DND-41 (cell line): ENCODE measurements at regions not wholly inside any gene's neighbourhood (a gene's known extent, or its start where the extent isn't known, plus 50 kb on each side); places are given as distances from the start of the nearest gene placed in this dataset.

Source experiments
- ATAC-seq: fragments of 200-7000 bp; cut with Tn5 transposase; 3 replicates; pipeline ENCODE4 v1.9.1; 2021; ENCODE audit warnings: low read depth; ENCODE audit not compliant: insufficient read depth
- DNase-seq: peaks from one replicate; pipeline ENCODE4 v3.0.0-alpha.2; 2020
- H2AFZ ChIP-seq: 2 replicates; pipeline ENCODE4 v1.6.0; 2012; ENCODE audit warnings: low read depth, low read length
- H3K27ac ChIP-seq: 2 replicates; pipeline ENCODE4 v1.5.1; 2012; ENCODE audit warnings: low read length, inconsistent platforms
- H3K27me3 ChIP-seq: fragments of 200-600 bp; sonication (generic); 2 replicates; pipeline ENCODE4 v1.6.0; 2012; ENCODE audit warnings: low read length, mild to moderate bottlenecking, inconsistent platforms; ENCODE audit not compliant: insufficient read depth, poor library complexity
- H3K36me3 ChIP-seq: 2 replicates; pipeline ENCODE4 v1.5.1; 2012; ENCODE audit warnings: low read length, inconsistent platforms; ENCODE audit not compliant: insufficient read depth
- H3K4me1 ChIP-seq: 2 replicates; pipeline ENCODE4 v1.5.1; 2012; ENCODE audit warnings: mild to moderate bottlenecking, low read length; ENCODE audit not compliant: insufficient read depth
- H3K4me2 ChIP-seq: 2 replicates; pipeline ENCODE4 v1.6.0; 2012; ENCODE audit warnings: mild to moderate bottlenecking, moderate library complexity, low read length, inconsistent platforms; ENCODE audit not compliant: insufficient read depth
- H3K4me3 ChIP-seq, 2 experiments: fragments of 200-600 bp in 1 of 2; shearing (Covaris generic) in 1 of 2; 2 replicates each; pipeline ENCODE4 v1.5.1; 2012 to 2016; ENCODE audit warnings: inconsistent platforms in 2 of 2, low read length in 2 of 2, mild to moderate bottlenecking in 2 of 2, low read depth in 1 of 2, moderate library complexity in 1 of 2
- H3K79me2 ChIP-seq: 2 replicates; pipeline ENCODE4 v1.6.0; 2012; ENCODE audit warnings: low read length, inconsistent platforms; ENCODE audit not compliant: insufficient read depth
- H3K9ac ChIP-seq: 2 replicates; pipeline ENCODE4 v1.6.0; 2012; ENCODE audit warnings: low read depth, mild to moderate bottlenecking, inconsistent platforms, low read length, moderate library complexity
- H3K9me3 ChIP-seq: 2 replicates; pipeline ENCODE4 v1.5.1; 2012; ENCODE audit warnings: low read length, moderate library complexity, mild to moderate bottlenecking, inconsistent platforms; ENCODE audit not compliant: insufficient read depth, severe bottlenecking
- H4K20me1 ChIP-seq: 2 replicates; pipeline ENCODE4 v1.6.0; 2012; ENCODE audit warnings: low read length; ENCODE audit not compliant: insufficient read depth
- CTCF ChIP-seq: IDR thresholded peaks from 2 replicates; pipeline ENCODE4 v1.5.1; 2012; ENCODE audit warnings: borderline replicate concordance, low read length, moderate library complexity, mild to moderate bottlenecking; ENCODE audit not compliant: poor library complexity, severe bottlenecking; ENCODE audit errors: extremely low read depth
- EZH2 ChIP-seq: IDR thresholded peaks from 3 replicates; pipeline ENCODE4 v1.6.1; 2012; ENCODE audit warnings: borderline replicate concordance, low read depth, mild to moderate bottlenecking, moderate library complexity, low read length, inconsistent platforms; ENCODE audit not compliant: severe bottlenecking

- Histone ChIP-seq H4K20me1 (no peaks in the 10 kb centered on the region), H2AFZ (no peak overlapping the region), H3K79me2 (no peaks in the 10 kb centered on the region), H3K9me3 (no peaks in the 10 kb centered on the region), H3K27ac (no peak overlapping the region), H3K36me3 (no peaks in the 10 kb centered on the region), H3K4me3 (no peak overlapping the region), H3K4me2 (no peak overlapping the region), H3K27me3 (peaks cover 3% of the 10 kb centered on the region), H3K9ac (no peak overlapping the region), H3K4me1 (no peaks in the 10 kb centered on the region)
- ATAC-seq: no peak
- DNase-seq: no peak
- TF ChIP-seq EZH2 (no peak), CTCF (no peak)
Measured at GRCh38 chr2:142483653-142484052, 352.8 kb upstream of the LRP1B start.

GRCh38 chr2:142478206-142478605, 347.4 kb upstream of the LRP1B start:
- H3K27me3 ChIP-seq: no peaks in the 10 kb centered on the region
- H3K79me2 ChIP-seq: no peaks in the 10 kb centered on the region
- H3K27ac ChIP-seq: no peak overlapping the region
- H4K20me1 ChIP-seq: no peaks in the 10 kb centered on the region
- no peaks in the 10 kb centered on the region for H3K36me3 ChIP-seq
- H3K9me3 ChIP-seq: no peaks in the 10 kb centered on the region
- ATAC-seq (no peak), DNase-seq (no peak)
- H3K4me1 ChIP-seq: no peaks in the 10 kb centered on the region
- no peak for TF ChIP-seq CTCF
- no peak for TF ChIP-seq EZH2
- no peak overlapping the region for H2AFZ ChIP-seq
- H3K9ac ChIP-seq: no peak overlapping the region
- H3K4me2 ChIP-seq: no peak overlapping the region
- H3K4me3 ChIP-seq: no peak overlapping the region

- Histone ChIP-seq H4K20me1 (no peaks in the 10 kb centered on the region), H3K27me3 (peaks cover 4% of the 10 kb centered on the region), H3K9ac (no peak overlapping the region), H3K79me2 (no peaks in the 10 kb centered on the region), H3K4me3 (no peak overlapping the region), H3K27ac (no peak overlapping the region), H3K4me2 (no peak overlapping the region), H2AFZ (no peak overlapping the region), H3K4me1 (no peaks in the 10 kb centered on the region), H3K9me3 (no peaks in the 10 kb centered on the region), H3K36me3 (no peaks in the 10 kb centered on the region)
- TF ChIP-seq EZH2: no peak
- TF ChIP-seq CTCF: no peak
- DNase-seq: no peak
- no peak for ATAC-seq
Measured at GRCh38 chr2:142472382-142472781, 341.6 kb upstream of the LRP1B start.

GRCh38 chr2:142467321-142467720, 336.5 kb upstream of the LRP1B start:
- TF ChIP-seq CTCF: no peak
- TF ChIP-seq EZH2: no peak
- Histone ChIP-seq H3K4me1 (no peaks in the 10 kb centered on the region), H3K9me3 (no peaks in the 10 kb centered on the region), H3K79me2 (no peaks in the 10 kb centered on the region), H3K4me3 (no peak overlapping the region), H3K4me2 (no peak overlapping the region), H3K27ac (no peak overlapping the region), H3K27me3 (peaks cover 4% of the 10 kb centered on the region), H3K36me3 (no peaks in the 10 kb centered on the region), H4K20me1 (no peaks in the 10 kb centered on the region), H3K9ac (no peak overlapping the region), H2AFZ (no peak overlapping the region)
- ATAC-seq (no peak), DNase-seq (no peak)
